DOHH2 (cell line): ENCODE measurements at regions not wholly inside any gene's neighbourhood (a gene's known extent, or its start where the extent isn't known, plus 50 kb on each side); places are given as distances from the start of the nearest gene placed in this dataset.

ENCODE experiments used
- CTCF ChIP-seq: fragments of 200-600 bp; sonication (generic); IDR thresholded peaks from one replicate; pipeline ENCODE4 v1.5.1; 2014; ENCODE audit warnings: antibody characterized with exemption, mild to moderate bottlenecking, low read depth, low read length; ENCODE audit not compliant: poor library complexity, severe bottlenecking
- EZH2phosphoT487 ChIP-seq: fragments of 200-600 bp; sonication (generic); IDR thresholded peaks from 2 replicates; pipeline ENCODE4 v1.6.1; 2017; ENCODE audit warnings: borderline replicate concordance, mild to moderate bottlenecking, antibody characterized with exemption, low read length, moderate library complexity, mixed read lengths

GRCh38 chr7:97506728-97507127 is 225.2 kb upstream of the TAC1 start:
- no peak for TF ChIP-seq CTCF
- no peak for TF ChIP-seq EZH2phosphoT487
